ENCODE measurements at regions not wholly inside any gene's neighbourhood (a gene's known extent, or its start where the extent isn't known, plus 50 kb on each side); places are given as distances from the start of the nearest gene placed in this dataset.
"Not testable (repeated sequence)": the region's sequence is repeated elsewhere in the genome, so short reads cannot be mapped to it uniquely, and the experiment has no call there.

- Histone ChIP-seq H3K27ac (ENCODE audit: low read length) (no peak overlapping the region), H3K9ac (ENCODE audit: low read length) (no peak overlapping the region), H3K9me3 (ENCODE audit: low read length) (no peaks in the 10 kb centered on the region), H3K4me3 (ENCODE audit: low read length) (no peak overlapping the region), H3K79me2 (ENCODE audit: low read length) (no peaks in the 10 kb centered on the region), H2AFZ (ENCODE audit: low read length) (no peak overlapping the region), H4K20me1 (ENCODE audit: insufficient read depth, low read depth, low read length) (no peaks in the 10 kb centered on the region), H3K27me3 (ENCODE audit: low read length) (no peaks in the 10 kb centered on the region), H3K4me2 (ENCODE audit: low read depth, low read length, poor library complexity, severe bottlenecking) (no peak overlapping the region), H3K9me2 (replicated peaks; ENCODE audit: insufficient read depth, low read length) (no peaks in the 10 kb centered on the region), H3K4me1 (ENCODE audit: low read length) (no peaks in the 10 kb centered on the region), H3K36me3 (ENCODE audit: insufficient read depth, low read length) (no peaks in the 10 kb centered on the region)
- no peak for DNase-seq
Measured at GRCh38 chr3:25910105-25910504, 120.2 kb downstream of the OXSM start.

- Histone ChIP-seq H3K27ac (ENCODE audit: low read length) (no peak overlapping the region), H3K27me3 (ENCODE audit: low read length) (no peaks in the 10 kb centered on the region), H3K9me3 (ENCODE audit: low read length) (no peaks in the 10 kb centered on the region), H2AFZ (ENCODE audit: low read length) (no peak overlapping the region), H3K4me3 (ENCODE audit: low read length) (no peak overlapping the region), H3K79me2 (ENCODE audit: low read length) (no peaks in the 10 kb centered on the region), H3K9ac (ENCODE audit: low read length) (no peak overlapping the region), H3K36me3 (ENCODE audit: insufficient read depth, low read length) (no peaks in the 10 kb centered on the region), H3K4me1 (ENCODE audit: low read length) (no peaks in the 10 kb centered on the region), H3K4me2 (ENCODE audit: low read depth, low read length, poor library complexity, severe bottlenecking) (no peak overlapping the region), H3K9me2 (replicated peaks; ENCODE audit: insufficient read depth, low read length) (no peaks in the 10 kb centered on the region), H4K20me1 (ENCODE audit: insufficient read depth, low read depth, low read length) (no peaks in the 10 kb centered on the region)
- DNase-seq: peak; percentile 82
Measured at GRCh38 chr3:25910997-25911396, 121.1 kb downstream of the OXSM start.

GRCh38 chr3:25911525-25912295 lies 121.8 kb downstream of the OXSM start:
- Histone ChIP-seq H3K4me1 (ENCODE audit: low read length) (no peaks in the 10 kb centered on the region), H4K20me1 (ENCODE audit: insufficient read depth, low read depth, low read length) (no peaks in the 10 kb centered on the region), H3K79me2 (ENCODE audit: low read length) (no peaks in the 10 kb centered on the region), H3K9ac (ENCODE audit: low read length) (no peak overlapping the region), H3K27ac (ENCODE audit: low read length) (no peak overlapping the region), H3K4me3 (ENCODE audit: low read length) (no peak overlapping the region), H3K4me2 (ENCODE audit: low read depth, low read length, poor library complexity, severe bottlenecking) (no peak overlapping the region), H2AFZ (ENCODE audit: low read length) (no peak overlapping the region), H3K36me3 (ENCODE audit: insufficient read depth, low read length) (no peaks in the 10 kb centered on the region), H3K9me3 (ENCODE audit: low read length) (no peaks in the 10 kb centered on the region), H3K9me2 (replicated peaks; ENCODE audit: insufficient read depth, low read length) (no peaks in the 10 kb centered on the region), H3K27me3 (ENCODE audit: low read length) (no peaks in the 10 kb centered on the region)
- no peak for DNase-seq

- Histone ChIP-seq H3K4me3 (ENCODE audit: low read length) (no peak overlapping the region), H3K9me3 (ENCODE audit: low read length) (no peaks in the 10 kb centered on the region), H3K27ac (ENCODE audit: low read length) (no peak overlapping the region), H2AFZ (ENCODE audit: low read length) (no peak overlapping the region), H3K9ac (ENCODE audit: low read length) (no peak overlapping the region), H3K4me2 (ENCODE audit: low read depth, low read length, poor library complexity, severe bottlenecking) (no peak overlapping the region), H4K20me1 (ENCODE audit: insufficient read depth, low read depth, low read length) (no peaks in the 10 kb centered on the region), H3K36me3 (ENCODE audit: insufficient read depth, low read length) (no peaks in the 10 kb centered on the region), H3K79me2 (ENCODE audit: low read length) (no peaks in the 10 kb centered on the region), H3K4me1 (ENCODE audit: low read length) (no peaks in the 10 kb centered on the region), H3K27me3 (ENCODE audit: low read length) (no peaks in the 10 kb centered on the region), H3K9me2 (replicated peaks; ENCODE audit: insufficient read depth, low read length) (no peaks in the 10 kb centered on the region)
- no peak for DNase-seq
Measured at GRCh38 chr3:25913179-25913578, 123.3 kb downstream of the OXSM start.

- DNase-seq: no peak
- H3K9ac ChIP-seq (ENCODE audit: low read length): no peak overlapping the region
- no peaks in the 10 kb centered on the region for H3K79me2 ChIP-seq (ENCODE audit: low read length)
- no peak overlapping the region for H2AFZ ChIP-seq (ENCODE audit: low read length)
- no peaks in the 10 kb centered on the region for H3K9me2 ChIP-seq (replicated peaks; ENCODE audit: insufficient read depth, low read length)
- no peaks in the 10 kb centered on the region for H3K27me3 ChIP-seq (ENCODE audit: low read length)
- H3K36me3 ChIP-seq (ENCODE audit: insufficient read depth, low read length): no peaks in the 10 kb centered on the region
- H3K4me2 ChIP-seq (ENCODE audit: low read depth, low read length, poor library complexity, severe bottlenecking): no peak overlapping the region
- no peaks in the 10 kb centered on the region for H3K4me1 ChIP-seq (ENCODE audit: low read length)
- H4K20me1 ChIP-seq (ENCODE audit: insufficient read depth, low read depth, low read length): no peaks in the 10 kb centered on the region
- no peaks in the 10 kb centered on the region for H3K9me3 ChIP-seq (ENCODE audit: low read length)
- no peak overlapping the region for H3K27ac ChIP-seq (ENCODE audit: low read length)
- no peak overlapping the region for H3K4me3 ChIP-seq (ENCODE audit: low read length)
Measured at GRCh38 chr3:25915673-25916072, 125.8 kb downstream of the OXSM start.

GRCh38 chr3:25916321-25916720 lies 126.4 kb downstream of the OXSM start:
- no peaks in the 10 kb centered on the region for H3K9me3 ChIP-seq (ENCODE audit: low read length)
- H3K36me3 ChIP-seq (ENCODE audit: insufficient read depth, low read length): no peaks in the 10 kb centered on the region
- H4K20me1 ChIP-seq (ENCODE audit: insufficient read depth, low read depth, low read length): no peaks in the 10 kb centered on the region
- H2AFZ ChIP-seq (ENCODE audit: low read length): no peak overlapping the region
- H3K4me3 ChIP-seq (ENCODE audit: low read length): no peak overlapping the region
- no peak overlapping the region for H3K9ac ChIP-seq (ENCODE audit: low read length)
- H3K4me1 ChIP-seq (ENCODE audit: low read length): no peaks in the 10 kb centered on the region
- no peak overlapping the region for H3K4me2 ChIP-seq (ENCODE audit: low read depth, low read length, poor library complexity, severe bottlenecking)
- no peak for DNase-seq
- H3K27ac ChIP-seq (ENCODE audit: low read length): no peak overlapping the region
- H3K79me2 ChIP-seq (ENCODE audit: low read length): no peaks in the 10 kb centered on the region
- no peaks in the 10 kb centered on the region for H3K27me3 ChIP-seq (ENCODE audit: low read length)
- no peaks in the 10 kb centered on the region for H3K9me2 ChIP-seq (replicated peaks; ENCODE audit: insufficient read depth, low read length)

- H3K9me2 ChIP-seq (replicated peaks; ENCODE audit: insufficient read depth, low read length); H4K20me1 ChIP-seq (ENCODE audit: insufficient read depth, low read depth, low read length); H3K4me1 ChIP-seq (ENCODE audit: low read length); H3K27me3 ChIP-seq (ENCODE audit: low read length); H3K9ac ChIP-seq (ENCODE audit: low read length); H3K4me2 ChIP-seq (ENCODE audit: low read depth, low read length, poor library complexity, severe bottlenecking); DNase-seq; H3K36me3 ChIP-seq (ENCODE audit: insufficient read depth, low read length); H3K4me3 ChIP-seq (ENCODE audit: low read length); H3K79me2 ChIP-seq (ENCODE audit: low read length); H3K27ac ChIP-seq (ENCODE audit: low read length); H2AFZ ChIP-seq (ENCODE audit: low read length); H3K9me3 ChIP-seq (ENCODE audit: low read length): not testable (repeated sequence)
Measured at GRCh38 chr3:25931967-25932366, 142.1 kb downstream of the OXSM start.

GRCh38 chr3:25938566-25939325 lies 148.9 kb downstream of the OXSM start:
- Histone ChIP-seq H2AFZ (ENCODE audit: low read length) (no peak overlapping the region), H3K27ac (ENCODE audit: low read length) (no peak overlapping the region), H3K9me2 (replicated peaks; ENCODE audit: insufficient read depth, low read length) (no peaks in the 10 kb centered on the region), H3K9me3 (ENCODE audit: low read length) (no peaks in the 10 kb centered on the region), H3K4me2 (ENCODE audit: low read depth, low read length, poor library complexity, severe bottlenecking) (no peak overlapping the region), H3K36me3 (ENCODE audit: insufficient read depth, low read length) (no peaks in the 10 kb centered on the region), H3K9ac (ENCODE audit: low read length) (no peak overlapping the region), H4K20me1 (ENCODE audit: insufficient read depth, low read depth, low read length) (no peaks in the 10 kb centered on the region), H3K27me3 (ENCODE audit: low read length) (no peaks in the 10 kb centered on the region), H3K4me3 (ENCODE audit: low read length) (no peak overlapping the region), H3K79me2 (ENCODE audit: low read length) (no peaks in the 10 kb centered on the region), H3K4me1 (ENCODE audit: low read length) (no peaks in the 10 kb centered on the region)
- DNase-seq: no peak

Measured in Karpas-422 (cell line).